LNCaP clone FGC (cell line): ENCODE measurements at regions not wholly inside any gene's neighbourhood (a gene's known extent, or its start where the extent isn't known, plus 50 kb on each side); places are given as distances from the start of the nearest gene placed in this dataset.

ENCODE experiments used
- DNase-seq: peaks from one replicate; pipeline ENCODE4 v3.0.0-alpha.2; 2011; ENCODE audit warnings: low read depth
- H3K4me3 ChIP-seq: 2 replicates; pipeline ENCODE4 v1.5.1; 2011; ENCODE audit warnings: mild to moderate bottlenecking, low read depth, low read length, control low read depth
- CTCF ChIP-seq: IDR thresholded peaks from 2 replicates; pipeline ENCODE4 v1.5.1; 2012; ENCODE audit warnings: mild to moderate bottlenecking; ENCODE audit not compliant: control insufficient read depth, insufficient read depth; ENCODE audit errors: extremely low read depth

DNA sequence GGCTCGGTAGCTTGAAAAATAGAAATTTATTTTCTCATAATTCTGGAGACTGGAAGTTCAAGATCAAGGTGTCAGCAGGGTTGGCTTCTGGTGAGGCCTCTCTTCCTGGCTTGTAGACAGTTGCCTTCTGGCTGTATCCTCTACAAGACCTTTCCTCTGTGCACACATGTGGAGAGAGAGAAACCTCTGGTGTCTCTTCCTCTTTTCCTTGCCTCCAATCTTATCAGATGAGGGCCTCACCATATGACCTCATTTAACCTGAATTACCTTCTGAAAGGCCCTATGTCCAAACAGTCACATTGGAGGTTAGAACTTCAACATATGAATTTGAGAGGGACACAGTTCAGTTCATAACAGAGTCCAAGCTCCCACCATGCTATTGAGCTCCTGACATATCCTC is 166.4 kb downstream of the TTC8 start:
- no peak for TF ChIP-seq CTCF
- no peak for DNase-seq
- H3K4me3 ChIP-seq: no peak overlapping the region

DNA sequence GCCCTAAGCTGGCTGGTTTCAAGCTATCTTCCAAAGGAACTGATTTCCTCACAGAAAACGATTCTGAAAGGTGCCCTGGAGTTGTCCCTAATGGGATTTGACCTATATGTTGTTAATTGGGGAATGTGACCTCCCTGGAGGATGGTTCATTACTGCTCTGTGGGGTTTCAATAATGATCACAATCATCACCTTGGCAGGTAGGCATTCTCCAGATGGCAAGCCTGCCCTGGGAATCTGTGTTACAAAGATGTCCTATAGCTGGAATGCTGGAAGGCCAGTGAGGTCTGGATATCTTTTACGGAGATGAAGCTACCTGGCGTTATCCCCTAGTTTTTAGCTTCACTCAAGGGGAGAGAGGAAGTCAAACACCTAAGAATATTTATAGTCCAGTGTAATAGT is 167.6 kb downstream of the TTC8 start:
- no peak overlapping the region for H3K4me3 ChIP-seq
- no peak for TF ChIP-seq CTCF
- no peak for DNase-seq

- H3K4me3 ChIP-seq: no peak overlapping the region
- DNase-seq: no peak
- TF ChIP-seq CTCF: no peak
These were observed 169.5 kb downstream of the TTC8 start for GRCh38 chr14:88993946-88994345.

- TF ChIP-seq CTCF: no peak
- H3K4me3 ChIP-seq: no peak overlapping the region
- no peak for DNase-seq
These were observed 171.2 kb downstream of the TTC8 start for GRCh38 chr14:88995437-88996198.

DNA sequence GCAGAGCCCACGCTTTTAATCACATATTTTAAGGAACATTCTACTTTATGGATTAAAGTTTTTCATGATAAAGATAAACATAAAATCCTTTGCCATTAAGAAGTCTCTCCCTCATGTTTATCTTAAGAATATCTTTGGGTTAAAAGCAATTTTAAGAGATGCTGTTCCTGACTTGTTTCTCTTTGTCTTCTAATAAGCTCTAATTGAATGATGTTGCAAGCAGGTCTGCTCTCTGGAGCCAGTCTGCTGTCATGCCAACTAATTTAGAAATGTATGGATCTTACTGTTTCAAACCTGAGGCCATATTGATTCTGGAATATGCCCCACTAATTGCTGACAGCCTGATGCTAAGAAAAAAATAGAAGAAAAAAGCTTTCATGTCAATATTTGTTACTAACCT is 173.6 kb downstream of the TTC8 start:
- no peak overlapping the region for H3K4me3 ChIP-seq
- DNase-seq: no peak
- TF ChIP-seq CTCF: no peak

DNA sequence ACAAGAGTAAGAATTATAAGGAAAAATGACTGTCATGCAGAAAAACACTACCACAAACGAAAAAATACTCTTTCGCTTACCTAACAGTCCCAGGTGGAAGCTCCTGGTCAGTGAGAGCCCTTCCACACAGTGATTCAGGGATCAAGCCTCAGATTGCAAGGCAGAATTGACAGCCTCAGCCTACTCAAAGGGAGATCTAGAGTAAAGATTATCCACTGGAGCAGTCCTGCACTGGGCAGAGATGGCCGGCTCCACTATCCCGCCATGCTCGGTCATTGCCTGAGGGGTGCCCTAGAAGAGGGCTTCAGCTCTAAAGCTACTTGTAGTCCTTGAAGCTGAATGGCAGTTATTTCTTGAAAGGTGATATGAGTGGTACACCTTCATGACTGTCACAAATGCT is 174.7 kb downstream of the TTC8 start:
- H3K4me3 ChIP-seq: no peak overlapping the region
- TF ChIP-seq CTCF: no peak
- DNase-seq: no peak
